ENCODE measurements at regions not wholly inside any gene's neighbourhood (a gene's known extent, or its start where the extent isn't known, plus 50 kb on each side); places are given as distances from the start of the nearest gene placed in this dataset.
A peak's percentile ranks its signal among the peaks of the same experiment; 100 is the strongest.

GRCh38 chr10:118467200-118467599, 125.1 kb upstream of the FAM204A start:
- DNase-seq (ENCODE audit: low read depth in 2 of 2), result no peak

- DNase-seq (ENCODE audit: low read depth in 2 of 2), result no peak
These were observed 123.3 kb upstream of the FAM204A start for GRCh38 chr10:118465300-118465874.

- DNase-seq (ENCODE audit: low read depth in 2 of 2), result no peak
These were observed 121.6 kb upstream of the FAM204A start for GRCh38 chr10:118463740-118464139.

- DNase-seq (ENCODE audit: low read depth in 2 of 2), result no peak
These were observed 120.3 kb upstream of the FAM204A start for GRCh38 chr10:118462401-118462800.

- DNase-seq (ENCODE audit: low read depth in 2 of 2), result peak in 1 of 2 experiments; percentile 40
These were observed 117.6 kb upstream of the FAM204A start for GRCh38 chr10:118459642-118460193.

GRCh38 chr10:118458957-118459641, 117.0 kb upstream of the FAM204A start:
- no peak for DNase-seq (ENCODE audit: low read depth in 2 of 2)

GRCh38 chr10:118457824-118458428, 115.8 kb upstream of the FAM204A start:
- no peak for DNase-seq (ENCODE audit: low read depth in 2 of 2)

GRCh38 chr10:118455181-118455695, 113.1 kb upstream of the FAM204A start:
- DNase-seq (ENCODE audit: low read depth in 2 of 2), result no peak

GRCh38 chr10:118454211-118454610, 112.1 kb upstream of the FAM204A start:
- no peak for DNase-seq (ENCODE audit: low read depth in 2 of 2)

GRCh38 chr10:118452098-118452497, 110.0 kb upstream of the FAM204A start:
- DNase-seq (ENCODE audit: low read depth in 2 of 2), result no peak

- no peak for DNase-seq (ENCODE audit: low read depth in 2 of 2)
These were observed 107.4 kb upstream of the FAM204A start for GRCh38 chr10:118449521-118449920.

GRCh38 chr10:118448744-118449143, 106.6 kb upstream of the FAM204A start:
- no peak for DNase-seq (ENCODE audit: low read depth in 2 of 2)

- no peak for DNase-seq (ENCODE audit: low read depth in 2 of 2)
These were observed 105.5 kb upstream of the FAM204A start for GRCh38 chr10:118447478-118448270.

- DNase-seq (ENCODE audit: low read depth in 2 of 2), result no peak
These were observed 103.4 kb upstream of the FAM204A start for GRCh38 chr10:118445535-118445934.

- no peak for DNase-seq (ENCODE audit: low read depth in 2 of 2)
These were observed 101.9 kb upstream of the FAM204A start for GRCh38 chr10:118444069-118444468.

GRCh38 chr10:118442032-118442431, 99.9 kb upstream of the FAM204A start:
- no peak for DNase-seq (ENCODE audit: low read depth in 2 of 2)

GRCh38 chr10:118439824-118440223, 97.7 kb upstream of the FAM204A start:
- no peak for DNase-seq (ENCODE audit: low read depth in 2 of 2)

- no peak for DNase-seq (ENCODE audit: low read depth in 2 of 2)
These were observed 94.6 kb upstream of the FAM204A start for GRCh38 chr10:118436742-118437141.

- DNase-seq (ENCODE audit: low read depth in 2 of 2), result no peak
These were observed 88.1 kb upstream of the FAM204A start for GRCh38 chr10:118430190-118430589.

- peak; percentile 40 to 63 for DNase-seq (ENCODE audit: low read depth in 2 of 2)
These were observed 81.8 kb upstream of the FAM204A start for GRCh38 chr10:118423800-118424442.

- DNase-seq (ENCODE audit: low read depth in 2 of 2), result no peak
These were observed 80.1 kb upstream of the FAM204A start for GRCh38 chr10:118422241-118422640.

Measured in stimulated activated CD4-positive, alpha-beta T cell treated with anti-CD3 and anti-CD28 coated beads, Interleukin-12 subunit alpha, Interleukin-12 subunit beta, amount 100 ng/mL, for 24 hours (primary cell).